ENCODE measurements at regions not wholly inside any gene's neighbourhood (a gene's known extent, or its start where the extent isn't known, plus 50 kb on each side); places are given as distances from the start of the nearest gene placed in this dataset.

DNA sequence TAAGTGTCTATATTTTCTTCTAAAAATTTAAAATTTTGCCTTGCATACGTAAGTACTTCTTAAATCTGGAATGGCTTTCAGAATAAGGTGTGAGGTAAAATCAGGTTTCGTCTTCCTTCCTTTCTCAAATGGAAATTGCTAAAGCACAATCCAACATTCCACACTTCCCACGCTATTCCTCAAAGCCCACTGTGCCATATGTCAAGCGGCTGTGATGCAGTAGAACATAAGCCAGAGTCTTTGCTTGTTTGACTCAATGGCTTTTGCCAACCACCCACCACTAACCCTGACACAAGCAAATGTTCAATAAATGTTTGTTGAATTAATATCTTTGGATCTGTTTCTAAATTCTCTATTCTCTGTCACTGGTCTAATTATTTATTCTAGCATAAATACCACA, 1199.7 kb upstream of the TENM3 start:
- no peak for DNase-seq
- no peaks in the 10 kb centered on the region for H3K36me3 ChIP-seq (ENCODE audit: control insufficient read depth in 1 of 2, insufficient read depth in 2 of 2, low read length in 2 of 2)
- H3K14ac ChIP-seq (ENCODE audit: low read length): no peak overlapping the region
- no peaks in the 10 kb centered on the region for H3K9me3 ChIP-seq (ENCODE audit: insufficient read depth, low read depth, low read length)
- H3K4me2 ChIP-seq (ENCODE audit: low read length): no peak overlapping the region
- no peak overlapping the region for H3K4me3 ChIP-seq (ENCODE audit: low read depth, low read length)
- H2BK12ac ChIP-seq (ENCODE audit: low read length): no peak overlapping the region
- no peaks in the 10 kb centered on the region for H3K79me2 ChIP-seq (ENCODE audit: control insufficient read depth, insufficient read depth, low read length, poor library complexity)
- H3K4me1 ChIP-seq (ENCODE audit: control insufficient read depth in 1 of 2, insufficient read depth in 2 of 2, low read length in 2 of 2): no peaks in the 10 kb centered on the region
- no peak overlapping the region for H2BK5ac ChIP-seq (ENCODE audit: low read depth, low read length, poor library complexity)
- no peaks in the 10 kb centered on the region for H3K27me3 ChIP-seq (ENCODE audit: insufficient read depth, low read length)
- WGBS (ENCODE audit: extremely low coverage, insufficient coverage, insufficient read length): no CpG with 5 or more reads among the region's 4 CpGs
- no peak overlapping the region for H3K9ac ChIP-seq (ENCODE audit: low read length)
- H2AK5ac ChIP-seq (ENCODE audit: low read length): no peak overlapping the region
- H2BK120ac ChIP-seq (ENCODE audit: insufficient read depth, low read length, poor library complexity): no peak overlapping the region
- H3K4ac ChIP-seq (ENCODE audit: low read depth, low read length): no peak overlapping the region
- H4K8ac ChIP-seq (ENCODE audit: low read depth, low read length): no peak overlapping the region
- H3K79me1 ChIP-seq (ENCODE audit: low read length): no peaks in the 10 kb centered on the region
- H3K23ac ChIP-seq (ENCODE audit: low read length): no peak overlapping the region
- H4K91ac ChIP-seq (ENCODE audit: low read depth, low read length): no peak overlapping the region
- no peak overlapping the region for H4K12ac ChIP-seq (ENCODE audit: low read depth, low read length)
- no peak overlapping the region for H3K27ac ChIP-seq (ENCODE audit: low read depth, low read length)
- H2AFZ ChIP-seq (ENCODE audit: insufficient read depth, low read length, poor library complexity): no peak overlapping the region
- no peak overlapping the region for H3K18ac ChIP-seq (ENCODE audit: low read length)

DNA sequence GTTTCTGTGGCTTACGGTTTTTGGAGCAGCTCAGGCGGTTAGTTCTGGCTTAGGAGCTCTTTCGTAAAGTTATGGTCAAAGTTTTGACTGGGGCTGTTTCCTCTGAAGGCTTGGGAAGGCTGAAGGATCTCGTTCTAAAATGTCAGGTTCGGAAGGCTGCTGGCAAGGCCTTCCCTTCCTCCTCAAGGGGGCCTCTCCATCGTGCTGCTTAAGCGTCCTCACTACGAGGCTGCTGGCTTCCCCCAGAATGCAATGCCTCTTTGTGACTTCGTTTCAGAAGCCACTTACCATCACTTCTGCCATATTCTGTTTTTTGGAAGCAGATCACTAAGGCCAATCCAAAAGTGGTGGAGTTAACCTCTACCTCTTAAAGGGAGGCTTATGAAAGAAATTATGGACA, 1196.4 kb upstream of the TENM3 start:
- Histone ChIP-seq H2AK5ac (ENCODE audit: low read length) (no peak overlapping the region), H3K14ac (ENCODE audit: low read length) (no peak overlapping the region)

DNA sequence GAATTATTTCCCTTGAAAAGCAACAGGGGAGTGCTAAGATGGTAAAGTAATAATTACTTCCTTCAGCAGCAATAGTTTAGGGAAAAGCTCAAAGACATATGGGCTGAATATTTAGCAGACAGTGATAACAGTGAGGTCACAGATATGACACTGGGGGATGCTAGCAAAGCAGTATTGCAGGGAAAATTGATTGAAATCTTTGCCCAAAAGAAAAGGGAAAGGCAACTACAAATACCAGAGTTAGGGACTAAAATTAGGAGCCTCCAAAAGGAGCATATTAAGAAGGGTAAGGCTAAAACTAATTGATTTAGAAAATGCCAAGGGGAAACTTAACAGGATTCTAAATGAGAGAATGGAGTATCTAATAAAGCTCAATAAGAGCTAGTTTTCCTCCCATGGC, 1191.3 kb upstream of the TENM3 start:
- H3K27me3 ChIP-seq (ENCODE audit: insufficient read depth, low read length): no peaks in the 10 kb centered on the region
- H3K36me3 ChIP-seq (ENCODE audit: control insufficient read depth in 1 of 2, insufficient read depth in 2 of 2, low read length in 2 of 2): no peaks in the 10 kb centered on the region

More for the DNA sequence above, 1196.4 kb upstream of the TENM3 start:
- Histone ChIP-seq H4K8ac (ENCODE audit: low read depth, low read length) (no peak overlapping the region), H2BK120ac (ENCODE audit: insufficient read depth, low read length, poor library complexity) (no peak overlapping the region), H2AFZ (ENCODE audit: insufficient read depth, low read length, poor library complexity) (no peak overlapping the region), H3K79me1 (ENCODE audit: low read length) (no peaks in the 10 kb centered on the region), H3K4me3 (ENCODE audit: low read depth, low read length) (no peak overlapping the region), H3K4me1 (ENCODE audit: control insufficient read depth in 1 of 2, insufficient read depth in 2 of 2, low read length in 2 of 2) (no peaks in the 10 kb centered on the region), H2BK12ac (ENCODE audit: low read length) (no peak overlapping the region), H3K23ac (ENCODE audit: low read length) (no peak overlapping the region), H4K91ac (ENCODE audit: low read depth, low read length) (no peak overlapping the region), H3K18ac (ENCODE audit: low read length) (no peak overlapping the region), H3K4me2 (ENCODE audit: low read length) (no peak overlapping the region), H3K4ac (ENCODE audit: low read depth, low read length) (no peak overlapping the region), H3K9ac (ENCODE audit: low read length) (no peak overlapping the region), H3K36me3 (ENCODE audit: control insufficient read depth in 1 of 2, insufficient read depth in 2 of 2, low read length in 2 of 2) (no peaks in the 10 kb centered on the region), H3K27ac (ENCODE audit: low read depth, low read length) (no peak overlapping the region), H3K27me3 (ENCODE audit: insufficient read depth, low read length) (no peaks in the 10 kb centered on the region), H3K79me2 (ENCODE audit: control insufficient read depth, insufficient read depth, low read length, poor library complexity) (no peaks in the 10 kb centered on the region), H4K12ac (ENCODE audit: low read depth, low read length) (no peak overlapping the region), H3K9me3 (ENCODE audit: insufficient read depth, low read depth, low read length) (no peaks in the 10 kb centered on the region), H2BK5ac (ENCODE audit: low read depth, low read length, poor library complexity) (no peak overlapping the region)
- WGBS (ENCODE audit: extremely low coverage, insufficient coverage, insufficient read length): no CpG with 5 or more reads among the region's 9 CpGs
- no peak for DNase-seq

GRCh38 chr4:181061787-181062186, 1181.4 kb upstream of the TENM3 start:
- Histone ChIP-seq H2AK5ac (ENCODE audit: low read length) (no peak overlapping the region), H3K36me3 (ENCODE audit: control insufficient read depth in 1 of 2, insufficient read depth in 2 of 2, low read length in 2 of 2) (no peaks in the 10 kb centered on the region), H3K4me2 (ENCODE audit: low read length) (no peak overlapping the region), H3K18ac (ENCODE audit: low read length) (no peak overlapping the region), H3K4me1 (ENCODE audit: control insufficient read depth in 1 of 2, insufficient read depth in 2 of 2, low read length in 2 of 2) (no peaks in the 10 kb centered on the region), H3K4me3 (ENCODE audit: low read depth, low read length) (no peak overlapping the region), H4K91ac (ENCODE audit: low read depth, low read length) (no peak overlapping the region), H2BK5ac (ENCODE audit: low read depth, low read length, poor library complexity) (no peak overlapping the region), H2BK120ac (ENCODE audit: insufficient read depth, low read length, poor library complexity) (no peak overlapping the region), H3K9ac (ENCODE audit: low read length) (no peak overlapping the region), H2BK12ac (ENCODE audit: low read length) (no peak overlapping the region), H4K12ac (ENCODE audit: low read depth, low read length) (no peak overlapping the region), H4K8ac (ENCODE audit: low read depth, low read length) (no peak overlapping the region), H3K27me3 (ENCODE audit: insufficient read depth, low read length) (no peaks in the 10 kb centered on the region), H3K14ac (ENCODE audit: low read length) (no peak overlapping the region), H3K79me2 (ENCODE audit: control insufficient read depth, insufficient read depth, low read length, poor library complexity) (no peaks in the 10 kb centered on the region), H3K79me1 (ENCODE audit: low read length) (no peaks in the 10 kb centered on the region), H3K27ac (ENCODE audit: low read depth, low read length) (no peak overlapping the region), H3K9me3 (ENCODE audit: insufficient read depth, low read depth, low read length) (no peaks in the 10 kb centered on the region), H3K23ac (ENCODE audit: low read length) (no peak overlapping the region), H3K4ac (ENCODE audit: low read depth, low read length) (no peak overlapping the region), H2AFZ (ENCODE audit: insufficient read depth, low read length, poor library complexity) (no peak overlapping the region)
- no CpG with 5 or more reads among the region's 1 CpG for WGBS (ENCODE audit: extremely low coverage, insufficient coverage, insufficient read length)
- DNase-seq: no peak

More for the DNA sequence above, 1191.3 kb upstream of the TENM3 start:
- no peak overlapping the region for H2BK12ac ChIP-seq (ENCODE audit: low read length)
- no peak overlapping the region for H3K9ac ChIP-seq (ENCODE audit: low read length)
- H3K23ac ChIP-seq (ENCODE audit: low read length): no peak overlapping the region
- DNase-seq: no peak
- H3K27ac ChIP-seq (ENCODE audit: low read depth, low read length): no peak overlapping the region
- no peaks in the 10 kb centered on the region for H3K4me1 ChIP-seq (ENCODE audit: control insufficient read depth in 1 of 2, insufficient read depth in 2 of 2, low read length in 2 of 2)
- H2AFZ ChIP-seq (ENCODE audit: insufficient read depth, low read length, poor library complexity): no peak overlapping the region
- H3K9me3 ChIP-seq (ENCODE audit: insufficient read depth, low read depth, low read length): no peaks in the 10 kb centered on the region
- no peaks in the 10 kb centered on the region for H3K79me1 ChIP-seq (ENCODE audit: low read length)
- H4K8ac ChIP-seq (ENCODE audit: low read depth, low read length): no peak overlapping the region
- no peak overlapping the region for H4K12ac ChIP-seq (ENCODE audit: low read depth, low read length)
- H2AK5ac ChIP-seq (ENCODE audit: low read length): no peak overlapping the region
- H3K4me3 ChIP-seq (ENCODE audit: low read depth, low read length): no peak overlapping the region
- H3K4ac ChIP-seq (ENCODE audit: low read depth, low read length): no peak overlapping the region
- H2BK5ac ChIP-seq (ENCODE audit: low read depth, low read length, poor library complexity): no peak overlapping the region
- no peaks in the 10 kb centered on the region for H3K79me2 ChIP-seq (ENCODE audit: control insufficient read depth, insufficient read depth, low read length, poor library complexity)
- no peak overlapping the region for H3K18ac ChIP-seq (ENCODE audit: low read length)
- H4K91ac ChIP-seq (ENCODE audit: low read depth, low read length): no peak overlapping the region
- H2BK120ac ChIP-seq (ENCODE audit: insufficient read depth, low read length, poor library complexity): no peak overlapping the region
- no peak overlapping the region for H3K14ac ChIP-seq (ENCODE audit: low read length)
- H3K4me2 ChIP-seq (ENCODE audit: low read length): no peak overlapping the region
